C1 segment of cervical spinal cord (tissue), 14 donors: ENCODE measurements at regions not wholly inside any gene's neighbourhood (a gene's known extent, or its start where the extent isn't known, plus 50 kb on each side); places are given as distances from the start of the nearest gene placed in this dataset.

Experiments used
- DNase-seq, 14 donors: peaks; one replicate each; lab custom pipeline; 2025; lab: John Stamatoyannopoulos, UW

DNA sequence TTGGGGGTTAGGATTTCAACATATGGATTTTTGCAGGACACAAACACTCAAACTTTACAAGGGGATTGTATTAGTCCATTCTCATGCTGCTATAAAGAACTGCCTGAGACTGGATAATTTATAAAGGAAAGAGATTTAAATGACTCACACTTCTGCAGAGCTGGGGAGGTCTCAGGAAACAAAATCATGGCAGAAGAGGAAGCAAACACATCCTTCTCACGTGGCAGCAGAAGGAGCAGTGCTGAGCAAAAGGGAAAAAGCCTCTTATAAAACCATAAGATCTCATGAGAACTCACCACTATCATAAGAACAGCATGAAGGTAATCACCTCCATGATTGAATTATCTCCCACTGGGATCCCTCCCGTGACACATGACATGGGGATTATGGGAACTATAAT, 1183.1 kb downstream of the ZPLD1 start:
- DNase-seq = no peak

GRCh38 chr3:103624271-103624670, 1189.5 kb downstream of the ZPLD1 start:
- DNase-seq = no peak

GRCh38 chr3:103629391-103629790, 1194.6 kb downstream of the ZPLD1 start:
- no peak for DNase-seq

GRCh38 chr3:103644450-103644849, 1209.6 kb downstream of the ZPLD1 start:
- DNase-seq = no peak

- no peak for DNase-seq
These were observed 1219.2 kb downstream of the ZPLD1 start for GRCh38 chr3:103653996-103654395.

DNA sequence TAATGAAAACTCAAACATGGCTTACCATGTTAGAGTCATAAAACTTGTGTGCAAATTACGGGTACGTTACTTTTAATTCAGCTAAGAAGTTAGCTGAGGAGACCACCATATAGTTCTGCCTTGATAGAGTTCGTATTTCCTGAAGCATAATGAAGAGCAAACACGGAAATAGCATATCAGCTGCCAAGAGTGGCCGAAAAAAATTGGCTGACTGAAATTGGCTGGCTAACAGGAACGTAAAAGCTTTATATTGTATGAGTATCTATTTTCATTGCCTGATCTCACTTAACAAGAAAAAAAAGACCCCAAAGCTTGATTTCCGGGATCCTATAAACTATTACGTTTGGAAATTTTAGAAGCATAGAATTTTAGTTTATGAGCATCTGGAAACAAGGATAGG, 1222.9 kb downstream of the ZPLD1 start:
- no peak for DNase-seq

GRCh38 chr3:103660810-103661209, 1226.0 kb downstream of the ZPLD1 start:
- DNase-seq = no peak

- DNase-seq = no peak
These were observed 1227.8 kb downstream of the ZPLD1 start for GRCh38 chr3:103662591-103662990.

- DNase-seq = no peak
These were observed 1237.5 kb downstream of the ZPLD1 start for GRCh38 chr3:103672346-103672745.

GRCh38 chr3:103684904-103685303, 1250.1 kb downstream of the ZPLD1 start:
- DNase-seq = no peak

GRCh38 chr3:103685939-103686338, 1251.1 kb downstream of the ZPLD1 start:
- no peak for DNase-seq

- no peak for DNase-seq
These were observed 1255.7 kb downstream of the ZPLD1 start for GRCh38 chr3:103690536-103690935.

GRCh38 chr3:103693831-103694230, 1259.0 kb downstream of the ZPLD1 start:
- DNase-seq = no peak

GRCh38 chr3:103698646-103699045, 1263.8 kb downstream of the ZPLD1 start:
- no peak for DNase-seq

DNA sequence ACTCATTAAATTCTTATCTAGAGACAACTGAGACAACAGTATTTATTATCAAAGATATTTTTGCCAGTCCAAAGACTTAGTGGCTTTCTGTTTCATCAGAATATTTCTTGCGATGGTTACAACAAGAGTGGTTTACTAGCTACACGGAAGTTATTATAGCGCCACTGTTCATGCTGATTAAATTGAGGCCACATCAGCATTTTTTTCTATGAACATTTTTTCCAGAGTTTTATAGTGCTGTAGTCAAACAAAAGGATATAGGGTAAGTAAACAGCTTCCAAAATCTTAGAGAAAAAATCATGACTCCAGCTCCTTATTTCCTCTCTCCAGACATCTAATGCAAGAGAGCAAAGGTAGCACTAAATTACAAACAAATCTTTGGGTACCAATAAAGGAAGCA, 1264.4 kb downstream of the ZPLD1 start:
- no peak for DNase-seq

GRCh38 chr3:103705641-103706040, 1270.8 kb downstream of the ZPLD1 start:
- DNase-seq = no peak

DNA sequence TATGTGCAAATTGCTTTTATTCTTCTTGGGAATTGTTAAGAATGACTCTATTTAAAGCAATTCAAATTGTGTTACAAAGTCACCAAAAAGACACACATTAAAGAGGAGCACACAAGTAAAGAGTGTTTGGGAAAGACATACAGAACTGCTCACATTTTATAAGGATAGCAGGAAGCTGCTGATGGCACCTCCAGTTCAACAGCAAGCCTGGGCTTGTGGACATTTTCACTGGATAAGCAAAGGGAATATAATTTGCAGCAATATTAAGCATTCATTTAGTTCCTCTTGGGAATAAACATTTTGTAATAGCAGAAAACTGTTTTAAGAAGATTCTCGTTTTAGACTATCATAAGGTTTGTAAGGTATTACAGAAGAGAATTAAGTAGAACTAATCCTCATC, 1271.9 kb downstream of the ZPLD1 start:
- DNase-seq = no peak

DNA sequence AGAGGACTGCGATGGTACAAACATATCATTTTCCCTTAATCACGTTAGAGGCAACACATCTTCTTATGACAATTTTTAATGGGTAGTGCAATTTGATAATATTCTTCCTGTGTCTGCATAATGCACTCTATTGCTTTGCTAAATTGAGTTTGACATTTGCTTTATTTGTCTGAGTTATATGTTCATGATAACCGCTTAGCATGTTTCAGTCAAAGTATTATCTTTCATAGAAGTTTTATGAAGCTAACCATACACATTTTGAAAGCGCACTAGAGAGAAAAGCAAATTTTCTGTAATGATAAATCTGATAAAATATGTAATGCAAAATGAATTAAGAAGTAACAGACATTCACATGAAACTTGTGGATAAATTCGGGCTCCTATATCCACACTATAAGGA, 1276.9 kb downstream of the ZPLD1 start:
- DNase-seq = no peak

DNA sequence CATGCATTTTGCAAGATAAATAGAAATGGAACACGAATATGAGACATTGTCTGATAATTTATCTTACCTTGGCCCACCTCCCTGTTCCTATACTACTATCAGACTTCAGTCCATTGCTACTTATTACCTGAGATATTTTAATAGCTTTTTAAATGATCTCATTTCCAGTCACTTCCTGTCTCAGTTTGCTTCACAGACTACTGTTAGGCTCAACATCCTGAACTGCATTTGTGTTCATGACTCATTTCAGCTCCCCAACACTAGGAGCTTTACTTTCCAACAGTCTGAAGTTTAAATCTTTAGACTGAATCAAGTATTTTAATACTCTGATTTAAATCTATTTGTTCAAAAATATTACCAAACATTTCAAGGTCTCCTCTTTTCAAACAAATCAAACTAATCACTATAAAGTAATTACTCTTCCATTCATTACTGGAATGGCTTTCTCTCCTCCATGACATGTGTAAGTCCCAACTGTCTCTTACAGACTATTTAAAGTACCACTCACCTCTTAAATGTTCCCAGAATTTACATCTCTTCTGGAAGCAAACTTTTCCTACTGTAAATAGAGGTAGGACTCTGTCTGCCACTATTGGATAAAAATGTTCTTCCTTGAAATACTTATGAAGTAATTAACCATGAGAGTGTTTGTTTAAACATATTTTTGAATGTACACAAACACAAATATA, 1277.6 kb downstream of the ZPLD1 start:
- DNase-seq = no peak

GRCh38 chr3:103729547-103729946, 1294.7 kb downstream of the ZPLD1 start:
- no peak for DNase-seq

DNA sequence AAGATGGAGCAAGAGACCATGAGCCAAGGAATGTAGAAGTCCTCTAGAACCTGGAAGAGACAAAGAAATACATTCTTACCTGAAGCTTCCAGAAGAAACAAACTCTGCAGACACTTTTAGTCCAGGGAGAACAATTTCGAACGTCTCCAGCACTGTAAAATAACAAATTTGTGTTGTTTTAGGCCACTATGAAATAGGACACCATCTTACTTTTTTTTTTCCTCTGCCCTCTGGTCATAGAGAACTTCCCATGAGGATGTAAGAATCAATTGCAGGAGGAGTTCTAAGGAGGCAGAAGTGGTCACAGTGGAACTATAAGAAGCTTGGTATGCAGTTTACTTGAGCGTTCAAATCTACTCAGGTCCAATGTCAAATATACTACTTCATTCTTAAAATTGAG, 1295.9 kb downstream of the ZPLD1 start:
- DNase-seq = no peak

GRCh38 chr3:103752986-103753385, 1318.2 kb downstream of the ZPLD1 start:
- no peak for DNase-seq

- DNase-seq = no peak
These were observed 1332.8 kb downstream of the ZPLD1 start for GRCh38 chr3:103767635-103768034.

DNA sequence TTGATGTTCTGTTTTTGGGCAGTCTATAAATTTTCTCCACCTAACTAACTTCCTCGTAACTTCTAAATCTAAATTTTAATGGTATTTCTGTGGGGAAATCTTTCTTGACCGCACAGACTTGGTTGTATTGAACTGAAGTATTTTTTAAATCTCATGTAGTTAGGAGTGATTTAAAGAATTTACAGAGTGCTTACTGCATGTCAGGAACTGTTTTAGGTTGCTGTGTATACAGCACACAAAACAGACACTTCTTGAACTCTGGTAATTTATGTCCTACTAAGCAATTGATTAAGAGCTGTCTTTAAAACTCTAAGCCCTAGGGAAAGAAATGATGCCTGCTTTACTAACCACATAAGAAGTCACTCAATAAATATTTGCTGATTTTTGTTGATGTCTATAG, 1350.2 kb downstream of the ZPLD1 start:
- DNase-seq = no peak
